Non-pigmented ciliary epithelial cell (primary cell): ENCODE measurements at regions not wholly inside any gene's neighbourhood (a gene's known extent, or its start where the extent isn't known, plus 50 kb on each side); places are given as distances from the start of the nearest gene placed in this dataset.

Experiments
- DNase-seq: peaks from one replicate; pipeline ENCODE4 v3.0.0-alpha.2; 2010; ENCODE audit warnings: low read depth

DNA sequence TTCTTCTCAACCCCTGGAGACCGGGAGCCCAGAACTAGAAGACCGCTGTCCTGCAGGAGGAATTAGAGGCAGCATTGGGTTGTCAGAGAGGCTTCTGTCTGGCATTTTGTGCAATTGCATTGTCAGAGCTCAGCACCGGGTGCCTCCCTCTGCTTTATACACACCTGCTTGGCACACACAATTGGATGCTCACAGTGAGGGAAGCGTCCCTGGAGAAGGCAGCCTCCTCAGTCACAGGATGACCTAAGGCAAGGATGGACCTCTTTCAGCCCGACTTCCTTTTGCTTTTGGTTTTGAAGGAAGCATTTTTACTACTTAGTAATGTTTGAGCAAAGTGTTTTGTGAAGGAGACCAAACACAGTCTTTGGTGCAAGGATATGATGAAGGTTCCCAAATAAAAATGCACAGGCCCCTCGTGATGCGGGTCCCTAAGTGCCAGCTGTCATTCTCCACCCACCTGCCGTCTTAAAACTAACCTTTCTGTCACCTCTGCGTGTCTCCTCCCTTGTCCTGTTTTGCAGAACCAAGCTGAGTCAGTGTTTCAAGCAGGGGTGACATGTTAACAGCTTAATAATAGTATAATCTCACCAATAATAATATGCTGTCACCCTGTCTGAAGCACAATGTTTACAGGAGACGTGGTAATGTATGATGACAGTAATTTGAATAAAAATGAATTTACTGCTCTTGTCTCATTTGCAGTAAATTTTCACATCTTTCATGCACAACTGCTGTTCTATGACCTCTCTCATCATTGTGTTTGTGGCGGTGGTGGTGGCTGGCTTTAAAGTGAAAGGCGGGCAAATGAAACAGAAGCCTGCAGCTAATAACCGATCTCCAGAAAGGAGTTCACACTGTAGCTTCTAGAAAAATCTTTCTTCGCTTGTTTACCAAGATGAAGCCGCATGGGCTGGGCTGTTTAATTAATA lies 430.2 kb upstream of the MKI67 start:
- DNase-seq: no peak

DNA sequence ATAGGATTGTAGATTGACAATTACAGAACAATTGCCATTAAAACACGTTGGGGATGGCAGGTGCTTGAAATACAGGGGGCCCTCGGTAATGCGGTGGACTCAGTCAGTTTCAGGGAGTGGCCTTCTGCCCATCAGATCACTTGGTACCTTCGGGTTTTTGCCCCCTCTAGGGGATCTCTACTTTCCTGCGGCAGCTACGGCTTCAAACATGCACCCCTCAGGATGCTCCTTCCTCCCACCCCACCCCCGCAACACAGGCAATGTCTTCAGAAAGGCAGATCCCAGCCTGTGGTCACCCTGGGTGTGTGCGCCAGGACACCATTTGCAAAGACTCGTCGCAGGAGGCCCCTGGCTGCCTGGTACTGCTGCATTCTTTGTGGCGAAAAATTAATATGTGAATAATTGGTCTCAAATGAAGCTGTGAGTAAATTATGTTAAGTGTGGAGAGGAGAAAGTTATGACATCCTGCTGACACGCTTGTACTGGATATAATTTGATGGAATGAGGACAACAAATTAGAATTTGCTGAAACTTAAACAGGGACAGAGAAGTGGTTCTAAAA lies 431.0 kb upstream of the MKI67 start:
- DNase-seq: no peak

DNA sequence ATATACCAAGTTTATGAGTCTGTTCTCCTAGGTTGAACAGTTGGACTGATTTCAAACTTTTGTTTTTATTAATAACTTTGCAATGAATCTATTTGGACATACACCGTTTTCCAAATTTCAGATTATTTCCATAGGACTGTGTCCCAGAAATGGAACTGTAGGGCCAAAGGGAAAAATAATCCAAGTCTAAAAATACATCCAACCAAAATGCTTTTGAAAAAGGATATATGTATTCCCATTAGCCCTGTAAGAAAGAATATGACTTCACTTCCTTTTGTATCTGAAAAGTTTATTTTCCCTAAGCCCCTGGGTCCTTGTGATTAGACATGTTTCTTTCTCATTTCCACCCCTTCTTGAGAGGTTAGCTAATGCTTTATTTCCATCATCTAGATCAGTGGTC lies 434.2 kb upstream of the MKI67 start:
- no peak for DNase-seq

DNA sequence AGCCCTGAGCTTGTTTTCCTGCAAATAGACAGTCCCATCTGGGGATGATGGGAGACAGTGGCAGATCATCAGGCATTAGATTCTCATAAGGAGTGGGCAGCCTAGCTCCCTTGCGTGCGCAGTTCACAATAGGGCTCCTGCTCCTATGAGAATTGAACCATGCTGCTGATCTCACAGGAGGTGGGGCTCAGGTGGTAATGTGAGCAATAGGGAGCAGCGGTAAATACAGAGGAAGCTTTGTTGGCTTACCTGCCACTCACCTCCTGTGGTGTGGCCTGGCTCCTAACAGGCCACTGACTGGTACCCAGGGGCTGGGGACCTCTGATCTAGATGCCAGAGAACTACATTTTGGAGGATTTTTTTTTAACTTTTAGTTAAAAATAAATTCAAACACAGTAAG lies 434.8 kb upstream of the MKI67 start:
- no peak for DNase-seq

DNA sequence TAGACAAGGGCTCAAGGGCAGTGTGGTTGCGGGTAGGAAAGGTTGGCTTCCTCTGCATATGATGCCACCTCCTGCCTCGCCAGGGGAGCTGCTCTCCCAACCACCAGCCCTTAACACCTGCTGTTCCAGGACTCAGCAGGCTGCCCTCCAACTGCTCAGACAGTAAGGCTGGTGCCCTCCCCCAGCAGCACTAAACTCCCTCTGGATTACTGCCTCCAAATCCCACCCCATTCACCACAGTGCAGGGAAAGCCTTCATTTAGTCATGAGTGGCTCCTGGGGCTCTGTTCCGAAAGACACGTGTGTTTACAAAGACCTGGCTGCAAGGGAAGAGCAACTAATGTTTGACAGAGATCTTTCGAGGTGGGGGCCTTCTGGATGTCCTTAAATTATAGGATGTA lies 437.2 kb upstream of the MKI67 start:
- DNase-seq: no peak

DNA sequence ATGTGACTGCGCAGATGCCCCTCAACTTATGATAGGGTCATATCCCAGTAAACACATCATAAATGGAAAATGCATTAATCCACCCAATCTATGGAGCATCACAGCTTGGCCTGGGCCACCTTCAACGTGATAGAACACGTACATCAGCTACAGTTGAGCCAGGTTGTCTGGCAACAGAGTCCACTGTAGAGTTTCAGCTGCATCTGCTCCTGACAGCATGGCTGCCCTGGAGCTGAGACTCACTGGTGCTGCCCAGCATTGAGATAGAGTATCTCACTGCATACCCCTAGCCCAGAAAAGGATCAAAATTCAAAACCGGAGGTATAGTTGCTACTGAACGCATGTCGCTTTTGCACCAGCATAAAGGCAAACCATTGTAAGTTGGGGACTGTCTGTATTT lies 437.7 kb upstream of the MKI67 start:
- no peak for DNase-seq

DNA sequence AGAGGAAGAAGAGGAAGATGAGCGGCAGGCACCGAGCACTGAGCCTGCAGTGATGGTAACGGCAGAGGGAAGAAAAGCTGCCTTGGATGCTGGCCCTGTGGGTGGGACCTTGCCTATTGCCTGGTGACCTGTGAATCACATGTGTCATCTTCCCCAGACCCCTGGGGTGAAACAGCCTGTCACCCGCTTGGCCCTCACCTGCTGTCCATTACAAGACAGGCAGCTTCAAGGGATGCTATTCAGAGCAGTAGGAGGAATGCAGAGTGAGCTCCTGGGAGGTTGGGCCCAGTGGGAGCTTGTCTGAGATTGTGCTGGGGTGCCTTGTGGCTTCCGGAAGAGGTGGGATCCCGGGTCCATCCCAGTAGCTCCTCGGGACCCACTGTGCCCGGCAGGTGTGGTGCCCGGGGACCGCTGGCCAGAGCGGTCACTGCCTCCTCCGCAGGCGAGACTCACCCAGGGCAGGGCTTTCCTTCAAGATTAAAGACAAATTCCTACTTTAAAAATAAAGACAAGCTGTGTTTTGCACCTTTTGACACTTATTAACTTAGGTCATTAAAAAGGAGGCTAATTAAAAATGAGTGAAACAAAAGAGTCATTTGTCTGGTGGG lies 440.2 kb upstream of the MKI67 start:
- no peak for DNase-seq

DNA sequence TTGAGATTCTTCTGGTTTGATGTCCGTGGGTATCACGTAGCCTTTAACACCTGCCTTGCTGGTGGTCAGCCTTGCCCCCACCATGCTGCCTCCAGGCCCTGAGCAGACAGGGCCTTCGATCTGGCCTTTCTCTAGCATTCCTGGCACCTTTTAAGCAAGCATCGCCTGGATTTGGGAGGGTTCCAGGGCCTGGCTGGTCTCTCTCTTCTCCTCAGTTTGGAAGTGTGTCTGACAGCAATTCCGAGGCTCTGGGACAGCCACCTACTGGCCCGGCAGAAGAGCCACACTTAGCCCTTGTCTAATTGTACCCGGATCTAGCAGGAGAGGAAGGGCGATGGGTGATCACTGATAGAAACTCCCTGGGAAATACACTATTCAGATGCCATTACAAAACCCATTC lies 441.3 kb upstream of the MKI67 start:
- no peak for DNase-seq

DNA sequence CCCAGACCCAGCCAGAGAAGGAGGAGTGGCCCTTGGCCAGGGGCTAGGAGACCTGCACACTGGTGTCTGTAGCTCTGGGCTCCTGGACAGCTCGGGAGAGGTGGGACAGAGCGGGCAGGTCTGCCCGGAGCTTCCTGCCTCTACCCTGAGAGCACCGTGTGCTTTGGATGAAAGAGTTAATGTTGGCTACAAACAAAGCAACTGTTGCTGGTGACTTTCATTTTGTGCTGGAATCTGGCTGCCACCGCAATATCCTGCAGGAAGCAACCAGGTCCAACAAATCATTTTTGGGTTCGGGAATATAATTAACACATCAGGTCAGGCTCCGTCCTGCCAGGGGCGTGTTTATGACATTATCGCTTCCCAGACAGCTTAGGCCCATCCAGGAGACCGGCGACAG lies 441.8 kb upstream of the MKI67 start:
- DNase-seq: no peak

DNA sequence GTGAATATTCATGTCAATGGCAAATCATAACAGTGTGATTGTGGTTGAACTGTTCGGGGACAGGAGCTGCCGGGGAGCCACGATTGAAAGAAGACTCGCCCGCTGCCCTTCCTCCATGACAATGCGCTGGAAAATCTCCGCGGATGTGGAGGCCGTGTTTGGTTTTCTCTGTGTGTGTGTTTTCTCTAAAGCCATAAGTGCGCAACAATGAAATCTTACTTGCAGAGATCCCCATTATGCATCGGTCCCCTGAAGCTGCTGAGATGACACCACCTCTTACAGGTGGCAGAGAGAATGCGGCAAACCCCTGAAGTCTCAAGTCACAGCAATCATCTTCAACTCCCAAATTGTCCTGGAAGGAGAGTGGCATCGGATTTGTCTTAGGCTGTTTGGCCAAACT lies 442.3 kb upstream of the MKI67 start:
- DNase-seq: no peak

DNA sequence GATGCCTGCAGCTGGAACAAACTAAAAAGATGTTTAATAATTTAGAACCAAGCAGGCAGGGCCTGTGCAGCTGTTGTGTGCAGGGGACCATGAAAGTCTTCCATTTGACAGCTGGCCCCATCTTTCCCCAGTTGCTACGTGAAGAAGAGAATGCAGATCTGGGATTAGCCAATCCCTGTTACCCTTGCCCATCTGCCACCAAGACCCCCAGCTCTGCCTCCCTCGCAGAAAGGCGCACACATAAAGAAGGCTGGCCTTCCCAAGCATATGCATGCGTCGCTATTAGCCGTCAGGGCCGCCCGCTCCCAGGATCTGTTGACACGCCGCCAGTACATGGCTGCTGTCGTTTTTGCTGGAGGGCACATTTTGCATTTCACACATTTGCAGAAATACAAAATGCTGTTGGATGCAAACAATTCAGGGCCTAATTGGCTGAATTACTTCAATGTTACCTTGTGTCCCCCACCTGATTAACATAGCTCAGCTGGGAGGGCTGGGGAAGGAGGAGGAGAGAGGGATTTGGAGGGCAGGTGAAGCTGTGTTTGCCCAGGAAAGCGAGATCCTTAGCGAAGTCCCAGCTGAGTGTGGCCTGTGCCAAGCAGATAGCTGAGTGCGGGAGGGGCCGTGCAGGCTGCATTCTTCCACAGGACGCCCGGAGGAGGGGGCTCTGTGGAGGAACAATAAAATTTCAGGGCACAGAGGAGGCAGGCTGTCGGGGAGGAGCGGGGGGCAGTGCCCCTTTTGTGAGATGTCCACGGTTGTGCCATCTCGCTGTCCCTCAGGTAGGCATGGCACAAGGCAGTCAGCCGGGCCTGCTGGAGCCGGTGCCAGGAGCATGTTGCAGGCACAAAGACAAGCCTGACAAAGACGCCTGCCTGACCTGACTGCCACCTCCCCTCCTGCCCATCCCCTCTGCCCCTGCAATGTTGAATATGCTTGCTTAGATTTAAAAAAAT lies 443.0 kb upstream of the MKI67 start:
- no peak for DNase-seq

DNA sequence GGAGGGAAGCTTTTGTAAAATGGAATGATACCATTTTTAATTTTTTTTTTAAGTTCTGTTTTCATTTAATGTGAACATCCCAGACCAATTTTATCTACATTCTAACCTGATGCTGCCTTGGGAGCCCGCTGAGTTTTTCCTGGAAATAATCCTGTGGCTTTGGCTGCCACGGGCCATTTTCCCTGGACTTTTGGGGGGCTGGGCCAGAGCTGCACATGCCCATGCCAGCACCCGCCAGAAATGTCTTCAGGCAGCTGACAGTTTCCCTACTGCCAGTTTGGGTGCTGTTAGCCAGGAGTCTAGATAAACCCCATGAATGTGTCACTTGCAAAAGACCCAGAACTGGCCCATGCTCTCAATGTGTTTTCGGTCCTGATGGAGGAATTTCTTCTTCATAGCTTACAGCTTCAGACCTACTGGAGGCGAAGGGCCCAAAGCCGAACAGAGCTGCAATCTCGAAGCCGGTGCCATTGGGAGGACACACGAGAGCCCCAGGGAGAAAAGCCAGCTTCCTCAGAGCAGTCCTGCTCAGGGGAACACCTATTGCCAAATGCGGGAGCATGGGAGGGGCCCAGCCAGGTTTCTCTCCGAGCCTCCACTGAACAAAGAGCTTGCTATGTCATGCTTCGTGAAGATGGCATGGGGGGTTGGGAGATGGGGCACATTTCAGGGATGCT lies 444.2 kb upstream of the MKI67 start:
- no peak for DNase-seq

DNA sequence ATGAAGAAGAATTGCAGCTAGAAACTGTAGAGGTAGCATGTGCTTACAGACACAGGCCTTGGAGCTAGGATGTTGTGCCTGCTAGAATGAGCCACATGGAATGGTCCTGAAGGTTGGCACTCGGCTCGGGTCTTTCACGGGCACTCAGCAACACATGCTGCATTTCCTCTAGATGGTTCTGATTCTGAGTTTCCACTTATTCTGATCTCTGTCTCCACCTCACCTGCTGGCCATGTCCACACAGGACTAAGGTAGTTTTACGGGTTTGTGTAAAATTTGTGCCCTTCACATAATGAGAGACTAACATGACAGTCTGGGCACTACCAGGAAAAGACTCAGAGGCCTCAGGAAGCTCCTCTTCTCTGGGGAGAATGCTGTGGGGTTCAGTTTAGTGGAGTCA lies 444.8 kb upstream of the MKI67 start:
- no peak for DNase-seq

DNA sequence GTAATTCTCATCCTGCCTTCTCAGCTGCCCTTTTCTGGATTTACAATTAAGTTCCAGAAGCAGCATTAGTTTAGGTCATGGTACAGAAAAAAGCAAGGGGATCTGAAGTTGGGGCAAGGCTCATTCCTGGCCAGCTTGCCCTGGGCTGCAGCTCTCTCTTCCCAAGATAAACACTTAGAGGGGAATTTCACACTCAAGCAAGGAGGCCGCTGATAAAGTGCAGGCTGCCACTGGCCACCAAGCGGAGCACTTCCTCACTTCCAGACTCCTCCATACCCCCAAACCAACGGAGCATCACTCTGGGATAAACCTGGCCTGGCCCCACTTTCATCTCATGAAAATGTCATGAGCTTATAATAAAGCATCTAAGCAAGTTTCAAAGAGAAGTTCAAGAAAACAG lies 445.5 kb upstream of the MKI67 start:
- DNase-seq: no peak

DNA sequence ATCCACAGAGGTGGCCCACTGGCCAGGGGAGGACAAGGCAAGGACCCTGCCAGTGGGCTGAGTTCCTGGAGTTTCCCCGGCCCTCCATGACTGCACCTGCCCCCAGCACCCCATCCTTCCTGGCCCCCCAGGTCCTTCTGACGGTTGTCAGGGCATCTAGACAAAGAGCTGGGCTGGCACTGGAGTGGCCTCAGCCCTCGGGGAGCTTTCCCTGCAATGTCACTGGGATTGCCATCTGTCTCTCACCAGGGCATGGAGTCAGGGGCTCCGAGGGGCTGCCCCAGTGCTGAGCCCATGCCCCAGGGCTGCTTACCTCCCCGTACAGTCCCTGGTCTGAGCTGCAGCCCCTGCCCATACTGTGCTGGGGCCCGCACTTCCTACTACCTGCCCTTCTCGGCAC lies 446.5 kb upstream of the MKI67 start:
- DNase-seq: no peak

DNA sequence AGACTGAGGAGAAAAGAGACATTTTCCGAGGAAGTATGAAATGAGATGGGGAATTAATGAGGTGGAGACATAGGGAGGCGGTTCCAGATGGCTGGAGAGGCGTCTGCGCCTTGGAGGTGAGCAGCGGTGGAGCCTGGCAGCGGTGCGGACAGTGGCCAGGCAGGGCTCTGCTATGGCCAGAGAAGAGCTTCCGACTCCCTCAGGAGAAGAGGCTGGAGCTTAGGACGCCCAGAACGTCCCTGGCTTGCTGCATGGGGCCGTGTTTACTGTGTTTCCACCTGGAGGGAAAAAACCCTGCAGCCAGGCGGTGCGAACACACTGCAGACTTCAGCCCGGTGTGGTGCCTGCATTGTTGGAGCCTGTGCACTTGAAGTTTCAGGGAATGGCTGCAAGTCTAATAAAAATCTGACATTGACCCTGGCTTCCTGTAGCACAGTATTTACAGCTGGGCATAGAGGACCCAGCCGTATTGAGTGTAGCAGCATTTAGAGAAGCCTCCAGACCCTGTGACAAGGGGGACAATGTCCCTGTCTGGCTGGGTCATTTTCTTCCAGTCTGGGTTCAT lies 447.1 kb upstream of the MKI67 start:
- no peak for DNase-seq

DNA sequence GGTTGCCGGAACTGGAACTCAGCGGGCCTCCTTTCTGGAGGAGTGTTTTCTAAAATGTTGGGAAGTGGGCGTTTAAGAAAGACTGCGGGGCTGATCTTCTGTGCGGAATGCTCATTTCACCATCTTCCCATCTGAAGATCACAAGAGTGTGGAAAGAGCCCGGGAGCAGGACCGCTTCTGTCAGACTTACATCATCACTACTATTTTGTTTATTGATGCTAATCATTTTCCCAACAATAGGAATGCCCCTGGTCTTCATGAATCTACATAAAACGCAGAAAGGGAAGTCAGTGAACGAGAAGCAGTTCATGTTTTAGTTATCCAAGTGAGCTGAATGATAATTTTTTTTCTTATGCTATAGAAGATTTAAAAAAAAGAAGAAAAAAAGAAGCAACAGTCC lies 447.8 kb upstream of the MKI67 start:
- DNase-seq: no peak

DNA sequence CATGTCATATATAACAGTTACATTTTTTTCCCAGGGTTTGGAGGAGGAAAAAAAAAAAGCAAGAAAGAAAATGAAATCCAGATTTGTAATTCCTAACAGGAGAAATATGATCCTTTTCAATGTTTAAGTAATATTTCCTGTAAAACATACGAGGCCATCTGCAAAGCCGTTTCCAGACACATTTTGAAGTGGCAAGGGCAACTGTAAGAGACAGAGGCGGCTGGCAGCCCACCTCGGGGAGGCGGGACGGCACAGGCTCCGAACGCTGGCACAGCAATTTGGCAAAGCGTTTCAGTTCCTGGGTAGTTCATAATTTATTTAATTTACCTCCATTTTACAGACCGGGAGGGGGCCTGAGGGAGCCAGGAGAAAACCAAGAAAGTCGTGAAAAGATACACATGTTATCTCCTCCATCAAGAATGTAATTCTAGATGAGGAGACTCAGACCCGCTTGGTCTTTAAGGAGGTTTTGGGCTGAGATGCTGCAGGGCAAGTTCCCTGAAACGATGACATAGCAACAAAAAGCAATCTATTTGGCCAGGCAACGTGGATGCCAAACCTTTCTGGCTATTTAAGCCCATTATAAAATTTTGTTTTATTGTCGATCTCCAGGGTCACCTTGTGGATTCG lies 448.5 kb upstream of the MKI67 start:
- no peak for DNase-seq

DNA sequence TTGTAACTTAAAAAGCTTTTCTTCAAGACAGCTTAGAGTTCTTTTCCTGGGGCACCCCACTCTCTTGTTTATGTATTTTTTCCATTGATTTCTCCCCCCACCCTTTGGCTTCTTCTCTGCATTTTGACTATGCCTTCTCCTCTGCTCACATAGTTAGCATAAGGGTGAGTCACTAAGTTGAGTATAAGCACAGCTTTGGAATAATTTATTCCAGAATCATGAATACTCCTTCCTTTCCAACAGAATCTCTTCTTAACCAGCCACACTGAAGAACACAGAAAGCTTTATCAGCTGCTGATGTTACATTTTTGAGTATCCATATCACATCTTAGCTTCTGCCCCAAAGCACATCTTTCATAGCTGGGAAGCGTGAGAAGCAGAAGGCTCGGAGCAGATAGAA lies 449.5 kb upstream of the MKI67 start:
- no peak for DNase-seq

DNA sequence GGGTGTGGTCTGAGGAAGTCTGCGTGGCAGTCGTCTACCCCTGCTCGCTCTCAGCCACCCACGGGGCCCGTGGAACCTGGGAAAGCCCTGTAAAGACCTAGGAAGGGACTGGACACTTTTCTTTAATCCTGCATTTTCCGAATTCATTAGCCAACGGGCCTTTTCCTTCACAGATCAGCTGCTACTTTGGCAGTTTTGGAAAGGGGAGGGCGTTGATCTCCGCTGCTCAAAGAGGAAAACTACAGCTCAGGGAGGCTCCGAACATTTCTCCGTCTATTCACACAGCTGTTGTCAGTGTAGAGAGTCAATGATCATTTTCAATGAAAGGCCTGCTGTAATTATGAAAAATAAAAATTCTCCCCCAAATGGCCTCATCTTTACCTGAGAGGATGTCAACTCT lies 450.1 kb upstream of the MKI67 start:
- DNase-seq: no peak
